GM18951 (cell line): ENCODE measurements at regions not wholly inside any gene's neighbourhood (a gene's known extent, or its start where the extent isn't known, plus 50 kb on each side); places are given as distances from the start of the nearest gene placed in this dataset.

Experiments used
- POLR2A ChIP-seq: IDR thresholded peaks from 4 replicates; pipeline ENCODE4 v1.6.1; 2011; ENCODE audit warnings: mild to moderate bottlenecking; ENCODE audit not compliant: insufficient read length, insufficient read depth; ENCODE audit errors: extremely low read depth
- in situ Hi-C: fragments of 300-500 bp; cut with MboI; formaldehyde crosslinking; loops from one replicate; pipeline ENCODE4 v1.12.0; 2022; ENCODE audit warnings: low sequenced_read_pairs, mixed read lengths, inconsistent platforms; ENCODE audit not compliant: unreplicated experiment

GRCh38 chr5:124796495-124796894 lies 50.1 kb upstream of the ZNF608 start:
- in situ Hi-C loops = no loop called here
- TF ChIP-seq POLR2A = no peak

- in situ Hi-C loops = no loop called here
- no peak for TF ChIP-seq POLR2A
Observed at GRCh38 chr5:124797665-124798087, 51.2 kb upstream of the ZNF608 start.

- no peak for TF ChIP-seq POLR2A
- in situ Hi-C loops = no loop called here
Observed at GRCh38 chr5:124798890-124799289, 52.5 kb upstream of the ZNF608 start.

GRCh38 chr5:124801551-124801950 lies 55.1 kb upstream of the ZNF608 start:
- no peak for TF ChIP-seq POLR2A

GRCh38 chr5:124803617-124804323 lies 57.3 kb upstream of the ZNF608 start:
- in situ Hi-C loops = no loop called here
- no peak for TF ChIP-seq POLR2A

More at GRCh38 chr5:124801551-124801950, 55.1 kb upstream of the ZNF608 start:
- in situ Hi-C loops = no loop called here

- in situ Hi-C loops = no loop called here
- TF ChIP-seq POLR2A = no peak
Observed at GRCh38 chr5:124806026-124806372, 59.6 kb upstream of the ZNF608 start.

GRCh38 chr5:124806373-124807077 lies 60.1 kb upstream of the ZNF608 start:
- in situ Hi-C loops = no loop called here
- no peak for TF ChIP-seq POLR2A

GRCh38 chr5:124808842-124809268 lies 62.4 kb upstream of the ZNF608 start:
- no peak for TF ChIP-seq POLR2A
- in situ Hi-C loops = no loop called here

- in situ Hi-C loops = no loop called here
- TF ChIP-seq POLR2A = no peak
Observed at GRCh38 chr5:124810396-124811006, 64.1 kb upstream of the ZNF608 start.

- TF ChIP-seq POLR2A = no peak
- in situ Hi-C loops = no loop called here
Observed at GRCh38 chr5:124812771-124813358, 66.4 kb upstream of the ZNF608 start.

- in situ Hi-C loops = no loop called here
- TF ChIP-seq POLR2A = no peak
Observed at GRCh38 chr5:124816381-124816780, 69.9 kb upstream of the ZNF608 start.

GRCh38 chr5:124819201-124819600 lies 72.8 kb upstream of the ZNF608 start:
- in situ Hi-C loops = no loop called here
- no peak for TF ChIP-seq POLR2A

GRCh38 chr5:124822647-124823046 lies 76.2 kb upstream of the ZNF608 start:
- in situ Hi-C loops = no loop called here
- TF ChIP-seq POLR2A = no peak
